Endothelial cell of umbilical vein (primary cell): ENCODE measurements at regions not wholly inside any gene's neighbourhood (a gene's known extent, or its start where the extent isn't known, plus 50 kb on each side); places are given as distances from the start of the nearest gene placed in this dataset.

Experiments used
- EZH2 ChIP-seq: IDR thresholded peaks from 2 replicates; pipeline ENCODE4 v1.6.1; 2012; ENCODE audit warnings: borderline replicate concordance, low read depth, mild to moderate bottlenecking, moderate library complexity, low read length, inconsistent platforms; ENCODE audit not compliant: severe bottlenecking
- FOS ChIP-seq: IDR thresholded peaks from 2 replicates; pipeline ENCODE4 v1.6.1; 2011; ENCODE audit warnings: mild to moderate bottlenecking, low read length, moderate library complexity, borderline replicate concordance; ENCODE audit not compliant: insufficient read depth
- GATA2 ChIP-seq: IDR thresholded peaks from 2 replicates; pipeline ENCODE4 v1.7.0; 2011; ENCODE audit warnings: low read depth, mild to moderate bottlenecking, moderate library complexity, mixed read lengths, low read length; ENCODE audit not compliant: insufficient read length, insufficient read depth
- JUN ChIP-seq: IDR thresholded peaks from 2 replicates; pipeline ENCODE4 v1.6.1; 2011; ENCODE audit warnings: borderline replicate concordance, low read depth; ENCODE audit not compliant: insufficient read length, insufficient read depth
- MYC ChIP-seq: IDR thresholded peaks from one replicate; pipeline ENCODE4 v1.6.1; 2011; ENCODE audit warnings: mild to moderate bottlenecking, low read depth, low read length
- POLR2A ChIP-seq: IDR thresholded peaks from 2 replicates; pipeline ENCODE4 v1.6.1; 2012; ENCODE audit warnings: low read depth, mild to moderate bottlenecking, control low read depth, low read length
- POLR2AphosphoS5 ChIP-seq: IDR thresholded peaks from 2 replicates; pipeline ENCODE4 v1.6.1; 2012; ENCODE audit warnings: low read depth, mild to moderate bottlenecking, control low read depth, low read length, moderate library complexity; ENCODE audit not compliant: insufficient read depth
- TF ChIP-seq, protein P1 (sequence below), 2 donors: IDR thresholded peaks; 1 replicate in 1 of 2; 2 replicates in 1 of 2; pipeline ENCODE4 v1.5.1; 2011; ENCODE audit warnings: low read length in 2 of 2, mild to moderate bottlenecking in 2 of 2, moderate library complexity in 2 of 2, control low read depth in 1 of 2, inconsistent platforms in 1 of 2, low read depth in 1 of 2; ENCODE audit not compliant: insufficient read depth in 1 of 2; ENCODE audit errors: extremely low read depth in 1 of 2
- TF ChIP-seq, protein P2 (sequence below): IDR thresholded peaks from 2 replicates; pipeline ENCODE4 v1.6.1; 2011; ENCODE audit not compliant: insufficient read depth, insufficient read length

DNA sequence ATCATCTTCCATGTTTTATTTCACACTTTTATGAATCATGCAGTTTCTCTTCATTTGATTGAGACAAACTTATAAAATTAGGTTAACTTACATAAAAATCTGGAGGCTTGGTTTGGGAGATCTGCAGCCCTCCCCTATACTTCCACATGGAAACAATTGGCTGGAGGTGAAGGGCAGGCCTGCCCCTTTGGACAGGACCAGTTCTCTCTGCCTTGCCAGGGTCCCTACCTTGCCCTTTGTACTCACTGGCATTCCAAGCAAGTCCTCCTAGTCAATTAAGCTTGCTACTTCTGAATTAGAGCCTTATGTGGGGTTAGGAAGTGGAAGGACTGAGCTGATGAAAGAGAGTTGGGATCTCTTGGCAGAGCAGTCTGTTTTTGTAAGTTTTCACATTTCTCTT lies 257.3 kb downstream of the GAS1 start:
- no peak for TF ChIP-seq POLR2A
- TF ChIP-seq, protein P1, sequence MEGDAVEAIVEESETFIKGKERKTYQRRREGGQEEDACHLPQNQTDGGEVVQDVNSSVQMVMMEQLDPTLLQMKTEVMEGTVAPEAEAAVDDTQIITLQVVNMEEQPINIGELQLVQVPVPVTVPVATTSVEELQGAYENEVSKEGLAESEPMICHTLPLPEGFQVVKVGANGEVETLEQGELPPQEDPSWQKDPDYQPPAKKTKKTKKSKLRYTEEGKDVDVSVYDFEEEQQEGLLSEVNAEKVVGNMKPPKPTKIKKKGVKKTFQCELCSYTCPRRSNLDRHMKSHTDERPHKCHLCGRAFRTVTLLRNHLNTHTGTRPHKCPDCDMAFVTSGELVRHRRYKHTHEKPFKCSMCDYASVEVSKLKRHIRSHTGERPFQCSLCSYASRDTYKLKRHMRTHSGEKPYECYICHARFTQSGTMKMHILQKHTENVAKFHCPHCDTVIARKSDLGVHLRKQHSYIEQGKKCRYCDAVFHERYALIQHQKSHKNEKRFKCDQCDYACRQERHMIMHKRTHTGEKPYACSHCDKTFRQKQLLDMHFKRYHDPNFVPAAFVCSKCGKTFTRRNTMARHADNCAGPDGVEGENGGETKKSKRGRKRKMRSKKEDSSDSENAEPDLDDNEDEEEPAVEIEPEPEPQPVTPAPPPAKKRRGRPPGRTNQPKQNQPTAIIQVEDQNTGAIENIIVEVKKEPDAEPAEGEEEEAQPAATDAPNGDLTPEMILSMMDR (IDR thresholded peaks at IDR 0.05; ENCODE audit: extremely low read depth in 1 of 2, insufficient read depth in 1 of 2, low read depth in 1 of 2, low read length in 2 of 2), result no peak
- no peak for TF ChIP-seq POLR2AphosphoS5
- no peak for TF ChIP-seq FOS
- no peak for TF ChIP-seq GATA2
- TF ChIP-seq JUN, result no peak
- TF ChIP-seq EZH2, result no peak
- TF ChIP-seq, protein P2, sequence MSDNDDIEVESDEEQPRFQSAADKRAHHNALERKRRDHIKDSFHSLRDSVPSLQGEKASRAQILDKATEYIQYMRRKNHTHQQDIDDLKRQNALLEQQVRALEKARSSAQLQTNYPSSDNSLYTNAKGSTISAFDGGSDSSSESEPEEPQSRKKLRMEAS, result no peak
- no peak for TF ChIP-seq MYC
